ENCODE measurements at regions not wholly inside any gene's neighbourhood (a gene's known extent, or its start where the extent isn't known, plus 50 kb on each side); places are given as distances from the start of the nearest gene placed in this dataset.

DNA sequence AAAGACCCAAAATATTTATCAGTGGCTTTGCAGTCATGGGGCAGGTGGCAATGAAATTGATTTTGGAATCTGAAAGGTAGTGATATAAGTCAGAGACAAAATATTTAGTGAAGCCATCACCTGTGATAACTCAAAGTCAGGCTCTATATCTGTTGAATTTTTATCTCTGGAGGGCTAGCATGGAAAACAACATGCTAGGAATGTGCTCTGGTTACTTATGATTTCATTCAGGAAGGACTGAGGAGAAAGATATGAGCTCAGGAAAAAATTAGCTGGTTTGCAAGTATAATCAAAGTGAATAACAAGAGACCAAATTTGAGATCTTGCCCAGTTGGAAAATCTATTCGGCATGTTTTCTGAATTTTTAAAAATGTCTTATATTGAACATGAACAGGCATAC, 364.6 kb upstream of the LRRC7 start:
- TF ChIP-seq, protein P1, sequence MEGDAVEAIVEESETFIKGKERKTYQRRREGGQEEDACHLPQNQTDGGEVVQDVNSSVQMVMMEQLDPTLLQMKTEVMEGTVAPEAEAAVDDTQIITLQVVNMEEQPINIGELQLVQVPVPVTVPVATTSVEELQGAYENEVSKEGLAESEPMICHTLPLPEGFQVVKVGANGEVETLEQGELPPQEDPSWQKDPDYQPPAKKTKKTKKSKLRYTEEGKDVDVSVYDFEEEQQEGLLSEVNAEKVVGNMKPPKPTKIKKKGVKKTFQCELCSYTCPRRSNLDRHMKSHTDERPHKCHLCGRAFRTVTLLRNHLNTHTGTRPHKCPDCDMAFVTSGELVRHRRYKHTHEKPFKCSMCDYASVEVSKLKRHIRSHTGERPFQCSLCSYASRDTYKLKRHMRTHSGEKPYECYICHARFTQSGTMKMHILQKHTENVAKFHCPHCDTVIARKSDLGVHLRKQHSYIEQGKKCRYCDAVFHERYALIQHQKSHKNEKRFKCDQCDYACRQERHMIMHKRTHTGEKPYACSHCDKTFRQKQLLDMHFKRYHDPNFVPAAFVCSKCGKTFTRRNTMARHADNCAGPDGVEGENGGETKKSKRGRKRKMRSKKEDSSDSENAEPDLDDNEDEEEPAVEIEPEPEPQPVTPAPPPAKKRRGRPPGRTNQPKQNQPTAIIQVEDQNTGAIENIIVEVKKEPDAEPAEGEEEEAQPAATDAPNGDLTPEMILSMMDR (IDR thresholded peaks at IDR 0.05 in 8 of 11, conservative IDR thresholded peaks at IDR 0.05 in 3 of 11): no peak
- TF ChIP-seq POLR2AphosphoS5 (IDR thresholded peaks at IDR 0.05): no peak
